Spleen (tissue), 7 donors: ENCODE measurements at regions not wholly inside any gene's neighbourhood (a gene's known extent, or its start where the extent isn't known, plus 50 kb on each side); places are given as distances from the start of the nearest gene placed in this dataset.

Experiments used
- CTCF ChIP-seq, 11 experiments: fragments of 200-600 bp in 7 of 11; fragments of 450-650 bp in 4 of 11; sonication (generic) in 4 of 11; IDR thresholded peaks in 8 of 11; conservative IDR thresholded peaks in 3 of 11; 1 replicate in 7 of 11; 2 replicates in 4 of 11; pipeline versions ENCODE4 v1.4.0 to v1.8.0; 2016 to 2021; ENCODE audit warnings: antibody characterized with exemption in 11 of 11, inconsistent platforms in 4 of 11, mild to moderate bottlenecking in 1 of 11
- POLR2A ChIP-seq, 3 donors: fragments of 450-650 bp; IDR thresholded peaks; one replicate each; pipeline ENCODE4 v1.5.1; 2017; ENCODE audit warnings: antibody characterized with exemption in 3 of 3, mild to moderate bottlenecking in 1 of 3
- POLR2AphosphoS5 ChIP-seq, 3 donors: sonication (generic); formaldehyde crosslinking; IDR thresholded peaks; one replicate each; pipeline ENCODE4 v1.5.1; 2017; ENCODE audit warnings: antibody characterized with exemption in 3 of 3
- donor health status: DM: no; HTN: no; CAD: no; lungs with moderate emphysema.
- donor health status: DM: no; HTN: no; CAD: no.
- donor health status: DM: no; HTN: no; CAD: no.

GRCh38 chr15:23897091-23897490, 210.0 kb upstream of the NDN start:
- TF ChIP-seq POLR2AphosphoS5 (IDR thresholded peaks at IDR 0.05) (no peak), CTCF (IDR thresholded peaks at IDR 0.05 in 8 of 11, conservative IDR thresholded peaks at IDR 0.05 in 3 of 11) (no peak), POLR2A (IDR thresholded peaks at IDR 0.05) (no peak)
